ENCODE measurements at regions not wholly inside any gene's neighbourhood (a gene's known extent, or its start where the extent isn't known, plus 50 kb on each side); places are given as distances from the start of the nearest gene placed in this dataset.

GRCh38 chrX:6924443-6925077 lies 223.0 kb upstream of the STS start:
- TF ChIP-seq RFX5 (IDR thresholded peaks at IDR 0.05; ENCODE audit: low read length): no peak
- no peak for TF ChIP-seq FOXM1 (IDR thresholded peaks at IDR 0.05; ENCODE audit: low read depth)
- no peak for TF ChIP-seq JUND (IDR thresholded peaks at IDR 0.05)
- TF ChIP-seq CTCF (IDR thresholded peaks at IDR 0.05): no peak
- TF ChIP-seq EZH2phosphoT487 (IDR thresholded peaks at IDR 0.05; ENCODE audit: borderline replicate concordance, low read depth): no peak
- no peak for TF ChIP-seq SMC3 (IDR thresholded peaks at IDR 0.05; ENCODE audit: low read depth, low read length)
- no peak for TF ChIP-seq SIN3A (IDR thresholded peaks at IDR 0.05; ENCODE audit: borderline replicate concordance, low read depth, low read length)

Data from SK-N-SH (cell line).